ENCODE measurements at regions not wholly inside any gene's neighbourhood (a gene's known extent, or its start where the extent isn't known, plus 50 kb on each side); places are given as distances from the start of the nearest gene placed in this dataset.

GRCh38 chr3:104631254-104631653 is 735.5 kb upstream of the ALCAM start:
- CTCF ChIA-PET: no interaction called here

GRCh38 chr3:104632521-104632920 is 734.2 kb upstream of the ALCAM start:
- H3K9me3 Mint-ChIP-seq (ENCODE audit: unreplicated experiment): peaks cover 10% of the 10 kb centered on the region
- H3K4me3 Mint-ChIP-seq (ENCODE audit: unreplicated experiment): no peak overlapping the region
- no peaks in the 10 kb centered on the region for H3K4me1 ChIP-seq
- no peak for TF ChIP-seq CTCF (IDR thresholded peaks at IDR 0.05; ENCODE audit: insufficient read depth in 1 of 2, low read depth in 1 of 2, low read length in 1 of 2, severe bottlenecking in 1 of 2, unreplicated experiment in 1 of 2)
- H3K4me1 Mint-ChIP-seq (ENCODE audit: low read depth, unreplicated experiment): no peaks in the 10 kb centered on the region
- ChIA-PET CTCF (no interaction called here), POLR2A (no interaction called here)
- H3K4me3 ChIP-seq (ENCODE audit: low read depth, low read length): no peak overlapping the region
- H3K27me3 ChIP-seq (replicated peaks; ENCODE audit: control insufficient read depth, insufficient read depth, low read length): no peaks in the 10 kb centered on the region
- H3K36me3 Mint-ChIP-seq (ENCODE audit: insufficient read depth, unreplicated experiment): no peaks in the 10 kb centered on the region
- H3K9me3 ChIP-seq: no peaks in the 10 kb centered on the region
- no peak overlapping the region for H3K27ac Mint-ChIP-seq (ENCODE audit: unreplicated experiment)
- DNase-seq: no peak
- H3K36me3 ChIP-seq (ENCODE audit: control insufficient read depth, insufficient read depth, low read length): no peaks in the 10 kb centered on the region
- intact Hi-C loops (cut with micrococcal nuclease; ENCODE audit: unreplicated experiment): no loop called here
- no peaks in the 10 kb centered on the region for H3K27me3 Mint-ChIP-seq (ENCODE audit: insufficient read depth, unreplicated experiment)
- BruUV-seq (replicated peaks): no TSS peak

More at GRCh38 chr3:104631254-104631653, 735.5 kb upstream of the ALCAM start:
- no peaks in the 10 kb centered on the region for H3K36me3 Mint-ChIP-seq (ENCODE audit: insufficient read depth, unreplicated experiment)
- intact Hi-C loops (cut with micrococcal nuclease; ENCODE audit: unreplicated experiment): no loop called here
- Histone ChIP-seq H3K4me3 (ENCODE audit: low read depth, low read length) (no peak overlapping the region), H3K4me1 (no peaks in the 10 kb centered on the region), H3K36me3 (ENCODE audit: control insufficient read depth, insufficient read depth, low read length) (no peaks in the 10 kb centered on the region), H3K27me3 (replicated peaks; ENCODE audit: control insufficient read depth, insufficient read depth, low read length) (no peaks in the 10 kb centered on the region), H3K9me3 (no peaks in the 10 kb centered on the region)
- no peaks in the 10 kb centered on the region for H3K4me1 Mint-ChIP-seq (ENCODE audit: low read depth, unreplicated experiment)
- no peak for DNase-seq
- no peaks in the 10 kb centered on the region for H3K27me3 Mint-ChIP-seq (ENCODE audit: insufficient read depth, unreplicated experiment)
- TF ChIP-seq CTCF (IDR thresholded peaks at IDR 0.05; ENCODE audit: insufficient read depth in 1 of 2, low read depth in 1 of 2, low read length in 1 of 2, severe bottlenecking in 1 of 2, unreplicated experiment in 1 of 2): no peak
- POLR2A ChIA-PET: no interaction called here
- peaks cover 10% of the 10 kb centered on the region for H3K9me3 Mint-ChIP-seq (ENCODE audit: unreplicated experiment)
- H3K27ac Mint-ChIP-seq (ENCODE audit: unreplicated experiment): no peak overlapping the region
- BruUV-seq (replicated peaks): no TSS peak
- no peak overlapping the region for H3K4me3 Mint-ChIP-seq (ENCODE audit: unreplicated experiment)

- intact Hi-C loops (cut with micrococcal nuclease; ENCODE audit: unreplicated experiment): no loop called here
- no TSS peak for BruUV-seq (replicated peaks)
Measured at GRCh38 chr3:104632947-104633346, 733.8 kb upstream of the ALCAM start.

More at GRCh38 chr3:104632947-104633346, 733.8 kb upstream of the ALCAM start:
- Mint-ChIP-seq H3K27ac (ENCODE audit: unreplicated experiment) (no peak overlapping the region), H3K9me3 (ENCODE audit: unreplicated experiment) (peaks cover 10% of the 10 kb centered on the region), H3K36me3 (ENCODE audit: insufficient read depth, unreplicated experiment) (no peaks in the 10 kb centered on the region), H3K27me3 (ENCODE audit: insufficient read depth, unreplicated experiment) (no peaks in the 10 kb centered on the region), H3K4me1 (ENCODE audit: low read depth, unreplicated experiment) (no peaks in the 10 kb centered on the region), H3K4me3 (ENCODE audit: unreplicated experiment) (no peak overlapping the region)
- Histone ChIP-seq H3K36me3 (ENCODE audit: control insufficient read depth, insufficient read depth, low read length) (no peaks in the 10 kb centered on the region), H3K4me1 (no peaks in the 10 kb centered on the region), H3K27me3 (replicated peaks; ENCODE audit: control insufficient read depth, insufficient read depth, low read length) (no peaks in the 10 kb centered on the region), H3K4me3 (ENCODE audit: low read depth, low read length) (no peak overlapping the region), H3K9me3 (no peaks in the 10 kb centered on the region)
- CTCF ChIA-PET: no interaction called here
- no peak for DNase-seq
- POLR2A ChIA-PET: no interaction called here
- no peak for TF ChIP-seq CTCF (IDR thresholded peaks at IDR 0.05; ENCODE audit: insufficient read depth in 1 of 2, low read depth in 1 of 2, low read length in 1 of 2, severe bottlenecking in 1 of 2, unreplicated experiment in 1 of 2)

Data from Caco-2 (cell line).